K562 (cell line): ENCODE measurements at regions not wholly inside any gene's neighbourhood (a gene's known extent, or its start where the extent isn't known, plus 50 kb on each side); places are given as distances from the start of the nearest gene placed in this dataset.

Experiments
- ATAC-seq: fragments of 200-7000 bp; cut with Tn5 transposase; 3 replicates; pipeline ENCODE4 v1.9.1; 2020; ENCODE audit warnings: moderate library complexity
- BruUV-seq: library from RNA; stranded (reverse); fragments of 400-500 nt; replicated peaks from 2 replicates; lab custom pipeline; 2021; lab: Mats Ljungman, UMichigan
- CTCF ChIA-PET: fragments of 300-600 bp; formaldehyde crosslinking; extraction: SDS; loops from one replicate; lab custom pipeline; 2021; ENCODE audit warnings: low intra/inter-chr PET ratio; lab: Yijun Ruan, JAX
- POLR2A ChIA-PET: fragments of 300-600, 350-650 bp; sonication (Branson Sonifier 250); formaldehyde crosslinking; extraction: SDS; loops from one replicate; lab custom pipeline; 2021; ENCODE audit warnings: antibody characterized with exemption, inconsistent platforms; lab: Yijun Ruan, JAX
- DNase-seq, 4 experiments: peaks; one replicate each; pipeline versions ENCODE4 v3.0.0 to v3.0.0-alpha.2; 2011 to 2018; ENCODE audit warnings: low spot score in 3 of 4, mixed read lengths in 3 of 4; ENCODE audit errors: extremely low read depth in 1 of 4
- FAIRE-seq: peaks from 2 replicates; lab custom pipeline; 2011; peaks lifted over from hg19 to GRCh38; lab: Jason Lieb, UNC
- H2AFZ ChIP-seq: 2 replicates; pipeline ENCODE4 v1.6.0; 2011; ENCODE audit warnings: low read depth, low read length, control low read depth, inconsistent platforms
- H3K27ac ChIP-seq: fragments of 200-600 bp; 3 replicates; pipeline ENCODE4 v1.8.0; 2011; ENCODE audit warnings: low read depth, mild to moderate bottlenecking, control low read depth, inconsistent platforms, low read length, moderate library complexity, mixed read lengths; ENCODE audit errors: extremely low read depth
- H3K27me3 ChIP-seq, 2 experiments: fragments of 300-600 bp in 1 of 2; 2 replicates in 1 of 2; 3 replicates in 1 of 2; pipeline versions ENCODE4 v1.6.0 to v1.8.0; 2011; ENCODE audit warnings: inconsistent platforms in 2 of 2, low read length in 2 of 2, mild to moderate bottlenecking in 1 of 2, mixed read lengths in 1 of 2, moderate library complexity in 1 of 2; ENCODE audit not compliant: control insufficient read depth in 2 of 2, insufficient read depth in 2 of 2
- H3K36me3 ChIP-seq: fragments of 300-600 bp; 3 replicates; pipeline ENCODE4 v1.8.0; 2011; ENCODE audit warnings: mild to moderate bottlenecking, low read length, inconsistent platforms; ENCODE audit not compliant: control insufficient read depth, insufficient read depth
- H3K4me1 ChIP-seq, 2 experiments: fragments of 200-600 bp in 1 of 2; replicated peaks in 1 of 2; 2 replicates in 1 of 2; 3 replicates in 1 of 2; pipeline versions ENCODE4 v1.5.1 to v1.8.0; 2011; ENCODE audit warnings: inconsistent platforms in 2 of 2, low read length in 2 of 2, mild to moderate bottlenecking in 1 of 2, mixed read lengths in 1 of 2, moderate library complexity in 1 of 2; ENCODE audit not compliant: control insufficient read depth in 2 of 2, insufficient read depth in 2 of 2
- H3K4me2 ChIP-seq: 2 replicates; pipeline ENCODE4 v1.6.1; 2011; ENCODE audit warnings: low read length, control low read depth, inconsistent platforms, mixed read lengths; ENCODE audit not compliant: insufficient read depth
- H3K4me3 ChIP-seq: fragments of 200-600 bp; sonication (generic), shearing (Covaris generic); 2 replicates; pipeline ENCODE4 v1.5.1; 2016; ENCODE audit warnings: control low read depth, inconsistent platforms
- H3K79me2 ChIP-seq: fragments of 200-600 bp; 3 replicates; pipeline ENCODE4 v1.8.0; 2011; ENCODE audit warnings: low read length, inconsistent platforms; ENCODE audit not compliant: control insufficient read depth, insufficient read depth
- H3K9ac ChIP-seq, 2 experiments: 2 replicates each; pipeline versions ENCODE4 v1.6.0 to v1.6.1; 2011; ENCODE audit warnings: low read depth in 2 of 2, low read length in 2 of 2, control low read depth in 1 of 2, inconsistent platforms in 1 of 2, mild to moderate bottlenecking in 1 of 2, mixed read lengths in 1 of 2; ENCODE audit not compliant: insufficient read depth in 1 of 2
- H3K9me1 ChIP-seq: one replicate; pipeline ENCODE4 v1.6.0; 2011; ENCODE audit warnings: inconsistent platforms, mild to moderate bottlenecking, low read length, moderate library complexity; ENCODE audit not compliant: control insufficient read depth, insufficient read depth
- H3K9me3 ChIP-seq: replicated peaks from 2 replicates; pipeline ENCODE4 v1.5.1; 2011; ENCODE audit warnings: low read depth, low read length, inconsistent platforms; ENCODE audit not compliant: control insufficient read depth, insufficient read depth
- H4K20me1 ChIP-seq: replicated peaks from 2 replicates; pipeline ENCODE4 v1.6.1; 2011; ENCODE audit warnings: low read length, inconsistent platforms, mixed read lengths; ENCODE audit not compliant: control insufficient read depth, insufficient read depth
- ETV6 ChIP-seq, 3 experiments: fragments of 150-350 bp in 1 of 3; sonication (generic) in 1 of 3; formaldehyde crosslinking in 1 of 3; IDR thresholded peaks; 2 replicates each; pipeline versions ENCODE4 v1.6.1 to v1.8.0; 2014 to 2022; ENCODE audit warnings: borderline replicate concordance in 2 of 3, low read depth in 2 of 3, antibody characterized with exemption in 1 of 3, low read length in 1 of 3, mild to moderate bottlenecking in 1 of 3, missing genetic modification reagents in 1 of 3
- HMG20A ChIP-seq: fragments of 450-650 bp; formaldehyde crosslinking; conservative IDR thresholded peaks from 2 replicates; pipeline ENCODE4 v1.4.0; 2020; ENCODE audit warnings: mild to moderate bottlenecking, mixed read lengths
- HNRNPUL1 ChIP-seq: fragments of 200-400 bp; formaldehyde crosslinking; IDR thresholded peaks from 2 replicates; pipeline ENCODE4 v1.6.1; 2017; ENCODE audit warnings: low read length
- MED1 ChIP-seq: sonication (generic); formaldehyde crosslinking; IDR thresholded peaks from 2 replicates; pipeline ENCODE4 v1.8.1; 2023; ENCODE audit warnings: missing genetic modification reagents, borderline replicate concordance
- NONO ChIP-seq, 2 experiments: fragments of 200-400 bp in 1 of 2; fragments of 450-650 bp in 1 of 2; formaldehyde crosslinking in 1 of 2; IDR thresholded peaks; 2 replicates each; pipeline ENCODE4 v1.6.1; 2017; ENCODE audit warnings: low read depth in 2 of 2, mild to moderate bottlenecking in 2 of 2, moderate library complexity in 2 of 2, low read length in 1 of 2
- PYGO2 ChIP-seq: fragments of 450-650 bp; IDR thresholded peaks from 2 replicates; pipeline ENCODE4 v1.6.1; 2016; ENCODE audit warnings: mild to moderate bottlenecking, missing genetic modification characterization, moderate library complexity, missing compliant biosample characterization
- SIRT6 ChIP-seq: IDR thresholded peaks from one replicate; pipeline ENCODE4 v1.6.1; 2012; ENCODE audit warnings: low read depth, mild to moderate bottlenecking, control low read depth, inconsistent platforms, low read length, moderate library complexity
- TRIM25 ChIP-seq: fragments of 450-650 bp; IDR thresholded peaks from 2 replicates; pipeline ENCODE4 v1.7.0; 2016; ENCODE audit warnings: borderline replicate concordance
- YY1 ChIP-seq, 3 experiments: IDR thresholded peaks; 2 replicates each; pipeline ENCODE4 v1.6.1; 2011; ENCODE audit warnings: low read length in 2 of 3, mild to moderate bottlenecking in 2 of 3, moderate library complexity in 2 of 3, borderline replicate concordance in 1 of 3, control low read depth in 1 of 3, low read depth in 1 of 3; ENCODE audit not compliant: insufficient read depth in 3 of 3, insufficient replicate concordance in 2 of 3, control insufficient read depth in 1 of 3, insufficient read length in 1 of 3; ENCODE audit errors: extremely low read depth in 1 of 3
- ZNF184 ChIP-seq: sonication (generic); formaldehyde crosslinking; IDR thresholded peaks from 2 replicates; pipeline ENCODE4 v1.5.0; 2020; ENCODE audit warnings: missing genetic modification reagents
- ZNF197 ChIP-seq: fragments of 200-800 bp; sonication (Bioruptor generic); IDR thresholded peaks from 2 replicates; pipeline ENCODE4 v1.6.1; 2016; ENCODE audit warnings: low read depth, missing genetic modification characterization, missing compliant biosample characterization
- ZNF277 ChIP-seq: fragments of 250-450 bp; sonication (Bioruptor Pico); IDR thresholded peaks from 2 replicates; pipeline ENCODE4 v1.8.0; 2022; ENCODE audit warnings: inconsistent platforms, mild to moderate bottlenecking, moderate library complexity, borderline replicate concordance
- WGBS: fragments of 100-300 bp; shearing (Covaris generic); methylation state at CpG from one replicate; pipeline ENCODE4 v1.1.6; 2016; ENCODE audit warnings: low coverage, mixed read lengths; ENCODE audit not compliant: insufficient coverage; ENCODE audit errors: missing lambda C conversion rate; 5-methylcytosine and 5-hydroxymethylcytosine counted together
- in situ Hi-C: fragments of 300-500 bp; cut with MboI; formaldehyde crosslinking; loops from 4 replicates; pipeline ENCODE4 v1.15.0; 2018; ENCODE audit warnings: inconsistent platforms, mixed read lengths
- intact Hi-C: fragments of 100-400 bp; cut with micrococcal nuclease; formaldehyde crosslinking; loops from 2 replicates; pipeline ENCODE4 v1.14.2; 2022

GRCh38 chr20:39968495-39968894 is 720.5 kb downstream of the MAFB start:
- Histone ChIP-seq H3K79me2 (no peaks in the 10 kb centered on the region), H3K4me1 (no peaks in the 10 kb centered on the region), H3K9me3 (no peaks in the 10 kb centered on the region), H3K9ac (no peak overlapping the region), H3K36me3 (no peaks in the 10 kb centered on the region), H4K20me1 (no peaks in the 10 kb centered on the region), H3K4me3 (no peak overlapping the region), H3K27me3 (no peaks in the 10 kb centered on the region), H3K9me1 (no peaks in the 10 kb centered on the region), H3K4me2 (no peak overlapping the region), H3K27ac (no peak overlapping the region), H2AFZ (no peak overlapping the region)
- BruUV-seq = no TSS peak
- ATAC-seq = no peak
- CTCF ChIA-PET = no interaction called here
- FAIRE-seq = no peak
- POLR2A ChIA-PET = no interaction called here
- DNase-seq = no peak
- WGBS = 42% methylated on average over 2 of the region's 2 CpGs
- TF ChIP-seq PYGO2 = no peak
- no peak for TF ChIP-seq MED1 (CRISPR knock-in tag)
- TF ChIP-seq TRIM25 = no peak
- TF ChIP-seq ZNF197 (CRISPR knock-in tag) = no peak
- TF ChIP-seq ZNF184 (CRISPR knock-in tag) = no peak
- TF ChIP-seq NONO (IDR thresholded peaks at IDR 0.05; ENCODE audit: low read depth in 2 of 2, low read length in 1 of 2) = no peak
- no peak for TF ChIP-seq ZNF277 (CRISPR knock-in tag)
- no peak for TF ChIP-seq HNRNPUL1
- TF ChIP-seq SIRT6 = no peak
- no peak for TF ChIP-seq HMG20A
- TF ChIP-seq ETV6 (IDR thresholded peaks at IDR 0.05; ENCODE audit: borderline replicate concordance in 1 of 2, low read depth in 2 of 2, low read length in 1 of 2) = no peak
- no peak for TF ChIP-seq ETV6 (CRISPR knock-in tag; IDR thresholded peaks at IDR 0.05; ENCODE audit: borderline replicate concordance)
- no peak for TF ChIP-seq YY1 (IDR thresholded peaks at IDR 0.05; ENCODE audit: borderline replicate concordance in 1 of 3, control insufficient read depth in 1 of 3, extremely low read depth in 1 of 3, insufficient read depth in 3 of 3, insufficient read length in 1 of 3, insufficient replicate concordance in 2 of 3, low read depth in 1 of 3, low read length in 2 of 3)
- in situ Hi-C loops (no loop called here), intact Hi-C loops (no loop called here)
